ENCODE measurements at regions not wholly inside any gene's neighbourhood (a gene's known extent, or its start where the extent isn't known, plus 50 kb on each side); places are given as distances from the start of the nearest gene placed in this dataset.
"Not testable (repeated sequence)": the region's sequence is repeated elsewhere in the genome, so short reads cannot be mapped to it uniquely, and the experiment has no call there.

DNA sequence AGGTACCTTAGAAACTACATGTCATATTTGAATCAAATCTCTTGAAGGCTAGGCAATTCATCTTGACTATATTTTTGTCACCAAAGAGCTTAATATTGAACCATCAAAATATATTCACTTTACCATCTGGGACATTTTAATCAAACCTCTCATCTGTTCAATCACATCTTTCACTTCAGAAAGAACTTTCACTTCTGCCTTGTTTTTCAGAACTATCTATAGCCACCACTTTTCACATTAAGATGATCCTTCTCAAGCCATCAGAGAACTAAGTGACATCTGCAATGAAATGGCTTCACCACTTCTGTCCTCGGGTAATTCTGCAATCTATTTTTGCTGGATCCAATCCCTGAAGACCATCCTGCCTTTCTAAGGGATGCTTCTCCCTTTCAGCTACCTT, 57.8 kb downstream of the OR2B2 start:
- no peak for DNase-seq

DNA sequence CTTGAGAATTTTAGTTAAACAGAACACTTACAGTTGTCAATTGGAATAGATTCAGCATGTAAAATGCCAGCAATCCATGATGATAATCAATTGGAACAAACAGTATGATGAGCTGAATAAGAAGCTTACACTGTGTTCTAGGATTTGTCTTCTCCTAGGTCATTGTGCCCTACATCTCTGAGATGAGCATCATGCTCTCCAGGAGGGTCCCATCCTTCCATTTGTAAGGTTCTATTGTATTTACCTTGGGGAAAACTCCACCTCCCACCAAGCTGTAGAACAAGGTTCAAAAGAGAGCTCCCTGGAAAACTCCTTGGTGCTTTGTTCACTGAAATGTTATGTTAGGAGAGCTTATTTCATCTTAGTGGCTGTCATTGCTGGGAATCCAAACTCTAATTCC, 60.8 kb downstream of the OR2B2 start:
- no peak for DNase-seq

- DNase-seq, result not testable (repeated sequence)
Measured at GRCh38 chr6:27849001-27849400, 63.2 kb downstream of the OR2B2 start.

DNA sequence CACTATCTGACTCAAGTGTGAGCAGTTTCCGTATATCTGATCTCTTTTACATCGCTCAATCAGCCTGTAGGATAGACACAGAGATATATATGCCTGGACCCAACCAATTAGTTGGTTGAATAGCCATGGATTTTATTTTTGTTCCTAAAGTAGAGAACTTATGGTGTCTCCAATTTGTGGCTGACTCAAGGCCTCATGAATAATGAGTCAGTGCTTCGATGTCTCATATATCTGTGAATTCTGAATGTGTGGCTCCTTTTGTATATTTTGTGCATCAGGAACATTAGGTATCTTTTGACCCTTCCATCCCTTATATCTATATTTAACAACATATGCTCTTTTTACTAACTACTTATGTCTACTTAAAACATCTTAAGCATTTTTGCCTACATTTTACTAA, 64.5 kb downstream of the OR2B2 start:
- DNase-seq, result no peak

- no peak for DNase-seq
Measured at GRCh38 chr6:27840572-27840971, 71.6 kb downstream of the OR2B2 start.

DNA sequence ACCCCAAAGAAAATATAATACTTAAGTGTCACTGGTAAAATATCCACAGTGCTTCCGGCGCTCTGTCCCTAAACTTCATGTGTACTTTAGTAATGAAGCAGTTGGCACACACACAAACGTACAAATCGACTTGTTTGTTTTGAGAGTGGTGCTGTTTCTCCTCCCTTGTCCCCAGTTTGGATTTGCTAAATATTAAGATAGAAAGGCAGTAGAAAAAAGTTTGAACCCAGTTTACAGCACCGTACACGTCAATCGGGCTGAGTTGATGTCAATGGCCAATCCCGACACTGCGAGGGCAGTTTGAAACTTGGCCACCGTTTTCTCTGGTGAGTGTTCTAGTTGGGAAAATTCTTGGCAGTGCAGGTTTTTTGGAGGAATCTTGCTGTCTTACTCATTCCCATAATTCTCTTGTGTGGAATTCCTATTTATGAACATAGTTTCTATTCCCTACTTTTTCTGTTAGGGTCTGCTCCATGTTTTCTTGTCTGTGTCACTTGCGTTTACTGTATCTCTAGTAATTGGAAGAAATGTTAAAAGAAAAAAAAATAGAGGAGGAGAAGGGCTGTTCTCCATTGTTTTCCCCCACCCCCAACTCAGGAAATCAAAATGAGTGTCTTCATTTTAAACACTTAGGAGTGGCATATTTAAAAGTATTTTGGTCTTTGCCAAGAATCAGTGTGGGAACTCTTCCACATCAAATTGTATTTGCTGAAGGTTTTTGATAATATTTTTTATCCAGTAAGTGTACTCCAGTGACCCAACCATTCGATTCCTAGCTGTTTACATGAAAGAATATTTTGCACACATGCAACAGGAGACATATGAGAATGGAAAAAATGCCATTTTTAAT, 72.3 kb downstream of the OR2B2 start:
- DNase-seq, result peak; percentile 29

- DNase-seq, result peak; percentile 68
Measured at GRCh38 chr6:27838945-27839625, 73.1 kb downstream of the OR2B2 start.

DNA sequence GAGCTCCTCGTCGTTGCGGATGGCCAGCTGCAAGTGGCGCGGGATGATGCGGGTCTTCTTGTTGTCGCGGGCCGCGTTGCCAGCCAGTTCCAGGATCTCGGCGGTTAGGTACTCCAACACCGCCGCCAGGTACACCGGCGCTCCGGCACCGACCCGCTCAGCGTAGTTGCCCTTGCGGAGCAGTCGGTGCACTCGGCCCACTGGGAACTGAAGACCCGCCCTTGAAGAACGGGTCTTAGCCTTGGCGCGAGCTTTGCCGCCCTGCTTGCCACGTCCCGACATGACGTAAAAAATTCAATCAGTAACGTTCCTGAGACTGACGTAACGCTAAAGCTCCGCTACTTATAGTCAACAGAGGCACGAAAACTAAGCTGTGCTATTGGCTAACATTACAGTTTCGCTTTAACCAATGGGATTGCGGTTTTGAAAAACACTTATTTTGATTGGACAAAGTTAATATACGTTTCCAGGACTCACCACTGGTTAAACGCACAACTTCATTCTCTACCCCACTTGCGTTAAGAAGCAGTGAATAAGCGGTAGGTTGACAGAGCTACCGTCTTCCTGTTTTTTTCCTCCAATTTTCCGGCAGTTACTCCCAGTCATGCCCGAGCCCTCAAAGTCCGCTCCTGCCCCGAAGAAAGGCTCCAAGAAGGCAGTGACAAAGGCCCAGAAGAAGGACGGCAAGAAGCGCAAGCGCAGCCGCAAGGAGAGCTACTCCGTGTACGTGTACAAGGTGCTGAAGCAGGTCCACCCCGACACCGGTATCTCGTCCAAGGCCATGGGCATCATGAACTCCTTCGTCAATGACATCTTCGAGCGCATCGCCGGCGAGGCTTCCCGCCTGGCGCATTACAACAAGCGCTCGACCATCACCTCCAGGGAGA, 73.9 kb downstream of the OR2B2 start:
- peak; percentile 84 for DNase-seq

DNA sequence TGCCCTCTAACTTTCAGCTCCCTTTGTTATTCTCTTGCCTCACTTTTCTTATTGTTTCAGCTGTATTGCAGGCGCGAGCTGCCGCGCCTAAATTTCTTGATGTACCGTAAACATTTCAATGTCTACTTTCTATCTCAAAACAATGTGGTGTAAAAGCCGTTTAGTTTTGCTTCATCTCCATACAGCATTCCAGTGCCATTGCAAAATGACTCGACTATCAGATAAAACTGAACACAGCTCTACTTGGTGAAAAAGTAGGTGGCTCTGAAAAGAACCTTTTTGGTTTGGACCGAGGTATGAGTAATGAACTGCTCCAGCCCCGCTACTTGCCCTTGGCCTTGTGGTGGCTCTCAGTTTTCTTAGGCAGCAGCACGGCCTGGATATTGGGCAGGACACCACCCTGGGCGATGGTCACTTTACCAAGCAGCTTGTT, 74.6 kb downstream of the OR2B2 start:
- DNase-seq, result no peak

GRCh38 chr6:27836783-27837624, 75.2 kb downstream of the OR2B2 start:
- DNase-seq, result peak; percentile 74

GRCh38 chr6:27836141-27836782, 75.9 kb downstream of the OR2B2 start:
- no peak for DNase-seq

DNA sequence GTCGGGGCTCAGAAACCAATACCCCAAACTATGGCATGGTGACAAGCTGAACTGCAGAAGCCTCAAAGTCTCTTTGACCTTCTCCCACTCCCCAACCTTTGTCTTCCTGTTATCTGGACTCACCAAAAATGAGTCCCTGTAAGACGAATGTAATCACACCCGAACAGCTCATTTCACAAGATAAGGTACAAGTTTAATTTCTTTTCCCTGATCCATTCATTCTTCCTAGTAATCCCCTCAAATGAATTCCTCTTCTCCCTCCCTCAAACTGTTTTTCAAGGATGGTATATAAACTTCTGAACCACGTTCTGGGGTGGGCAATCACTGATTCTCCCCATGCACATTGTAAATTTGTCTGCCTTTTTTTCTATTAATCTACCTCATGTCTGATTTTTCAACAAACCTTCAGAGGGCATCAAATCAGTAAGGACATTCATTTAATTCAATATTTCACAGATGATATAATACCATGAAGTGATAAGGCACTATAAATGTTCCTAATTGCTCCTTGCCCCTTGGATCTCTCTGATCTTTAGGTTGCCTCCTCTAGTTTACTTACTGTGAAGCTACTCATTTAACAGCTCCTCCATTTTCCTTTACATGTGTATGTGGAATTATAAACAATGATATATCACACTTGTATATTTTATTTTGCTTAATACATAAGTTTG, 77.2 kb downstream of the OR2B2 start:
- DNase-seq, result no peak

DNA sequence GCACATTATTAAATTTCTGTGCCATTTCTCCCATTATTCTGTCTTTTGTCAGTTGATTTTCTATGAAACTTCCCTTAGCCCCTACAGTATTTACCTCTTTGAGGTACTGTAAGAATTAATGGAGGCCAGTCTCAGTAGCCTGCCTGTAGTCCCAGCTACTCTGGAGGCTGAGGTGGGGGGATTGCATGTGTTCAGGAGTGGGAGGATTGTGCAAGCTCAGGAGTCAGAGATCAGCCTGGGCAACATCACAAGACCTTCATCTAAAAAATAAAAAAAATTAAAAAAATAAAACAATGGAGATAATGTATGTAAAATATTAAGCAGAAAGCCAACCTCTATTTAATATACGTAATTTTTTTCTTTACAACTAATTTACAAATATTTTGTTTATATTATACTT, 77.8 kb downstream of the OR2B2 start:
- no peak for DNase-seq

- DNase-seq, result peak; percentile 88
Measured at GRCh38 chr6:27831434-27832081, 80.6 kb downstream of the OR2B2 start.

- DNase-seq, result peak; percentile 67
Measured at GRCh38 chr6:27830600-27831433, 81.4 kb downstream of the OR2B2 start.

DNA sequence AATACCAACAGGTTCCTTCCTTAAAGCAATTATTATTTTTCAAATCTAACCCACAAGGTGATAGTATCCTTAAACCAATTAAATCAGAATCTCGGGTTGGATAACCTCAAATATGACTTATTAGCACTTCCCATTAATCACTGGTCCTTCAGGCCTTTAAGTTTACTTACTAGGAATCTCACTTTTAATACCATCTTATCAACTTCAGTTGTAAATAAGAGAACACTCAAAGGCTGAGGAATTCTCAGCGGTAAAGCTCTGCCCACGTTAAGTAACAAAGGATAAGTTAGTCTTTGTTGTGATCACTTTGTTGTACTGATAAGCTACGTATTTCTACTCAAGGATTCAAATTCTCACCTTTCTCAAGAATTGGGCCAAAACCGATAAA, 82.0 kb downstream of the OR2B2 start:
- no peak for DNase-seq

DNA sequence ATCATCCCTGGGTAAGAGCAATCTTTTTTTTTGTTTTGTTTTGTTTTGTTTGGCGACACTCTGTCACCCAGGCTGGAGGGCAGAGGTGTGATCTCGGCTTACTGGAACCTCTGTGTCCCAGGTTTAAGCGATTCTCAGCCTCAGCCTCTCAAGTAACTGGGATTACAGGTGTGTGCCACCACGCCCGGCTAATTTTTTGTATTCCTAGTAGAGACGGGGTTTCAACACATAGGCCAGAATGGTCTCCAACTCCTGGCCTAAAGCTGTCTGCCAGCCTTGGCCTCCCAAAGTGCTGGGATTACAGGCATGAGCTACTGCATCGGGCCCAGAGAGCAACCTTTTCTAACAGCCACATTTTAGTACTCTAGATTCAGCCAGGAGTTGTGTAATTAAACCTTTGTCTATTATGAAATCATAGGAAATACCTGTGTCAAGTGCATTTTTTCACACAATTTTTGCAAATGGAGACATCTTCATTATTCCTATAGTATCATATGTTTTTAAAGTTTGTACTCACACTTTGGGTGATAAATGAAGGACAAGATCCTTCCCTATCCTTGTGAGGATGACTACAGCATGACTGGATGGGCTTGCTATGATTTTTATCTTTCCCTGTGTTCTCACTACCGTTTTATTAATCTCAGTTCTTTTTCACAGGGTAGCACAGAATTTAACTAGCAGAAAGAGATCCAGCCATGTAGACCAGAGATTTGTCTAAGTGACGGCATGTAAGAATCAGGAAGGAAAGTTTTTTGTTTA, 82.6 kb downstream of the OR2B2 start:
- DNase-seq, result no peak

- DNase-seq, result not testable (repeated sequence)
Measured at GRCh38 chr6:27827477-27827876, 84.7 kb downstream of the OR2B2 start.

DNA sequence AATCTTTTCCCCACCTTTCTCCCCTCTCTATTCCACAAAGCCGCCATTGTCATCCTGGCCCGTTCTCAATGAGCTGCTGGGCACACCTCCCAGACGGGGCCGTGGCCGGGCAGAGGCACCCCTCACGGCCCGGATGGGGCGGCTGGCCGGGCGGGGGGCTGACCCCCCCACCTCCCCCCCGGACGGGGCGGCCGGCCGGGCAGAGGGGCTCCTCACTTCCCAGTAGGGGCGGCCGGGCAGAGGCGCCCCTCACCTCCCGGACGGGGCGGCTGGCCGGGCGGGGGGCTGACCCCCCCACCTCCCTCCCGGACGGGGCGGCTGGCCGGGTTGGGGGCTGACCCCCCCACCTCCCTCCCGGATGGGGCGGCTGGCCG, 85.6 kb downstream of the OR2B2 start:
- DNase-seq, result not testable (repeated sequence)
